NCI-H1092 treated with DMSO at 0.1 percent for 48 hours (cell line): ENCODE measurements at regions not wholly inside any gene's neighbourhood (a gene's known extent, or its start where the extent isn't known, plus 50 kb on each side); places are given as distances from the start of the nearest gene placed in this dataset.
A peak's percentile ranks its signal among the peaks of the same experiment; 100 is the strongest.

ENCODE experiments used
- DNase-seq: peaks from one replicate; lab custom pipeline; 2025; lab: John Stamatoyannopoulos, UW

DNA sequence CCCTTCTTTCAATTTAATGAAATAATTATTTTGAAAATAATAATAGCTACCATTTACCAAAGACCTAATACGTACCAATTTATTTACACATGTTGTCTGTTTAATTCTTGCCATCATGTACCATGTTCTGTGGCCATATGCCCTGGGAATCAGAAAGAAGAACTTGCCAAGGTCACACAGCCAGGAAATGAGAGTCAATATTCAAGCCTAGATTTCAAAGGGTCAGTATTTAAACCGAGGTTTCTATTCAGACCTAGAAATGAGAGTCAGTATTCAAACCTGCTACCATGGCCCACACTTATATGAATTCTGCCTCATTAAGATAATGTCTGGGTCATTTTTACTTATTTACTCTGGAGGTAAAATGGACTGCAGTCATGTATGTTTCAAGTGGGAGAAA, 103.6 kb upstream of the TBL1XR1 start:
- DNase-seq = no peak

DNA sequence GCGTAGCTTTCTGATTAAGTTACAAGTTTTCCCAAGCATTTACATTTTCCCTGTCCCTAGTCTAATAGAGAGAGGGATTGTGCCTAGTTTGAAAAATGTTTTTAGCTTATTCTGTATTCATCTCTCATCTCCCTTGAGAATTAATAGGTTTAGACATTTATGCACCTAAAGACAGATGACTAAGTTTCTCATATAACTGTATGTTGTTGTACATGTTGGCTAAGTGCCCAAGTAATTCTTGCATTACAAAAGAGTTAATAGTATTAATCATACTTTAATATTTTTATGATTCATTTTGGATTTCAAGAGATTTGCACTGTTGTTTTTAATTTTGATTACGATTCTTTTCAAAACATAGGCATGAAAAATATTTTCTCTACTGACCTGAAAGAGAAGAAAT, 109.0 kb upstream of the TBL1XR1 start:
- DNase-seq = no peak

DNA sequence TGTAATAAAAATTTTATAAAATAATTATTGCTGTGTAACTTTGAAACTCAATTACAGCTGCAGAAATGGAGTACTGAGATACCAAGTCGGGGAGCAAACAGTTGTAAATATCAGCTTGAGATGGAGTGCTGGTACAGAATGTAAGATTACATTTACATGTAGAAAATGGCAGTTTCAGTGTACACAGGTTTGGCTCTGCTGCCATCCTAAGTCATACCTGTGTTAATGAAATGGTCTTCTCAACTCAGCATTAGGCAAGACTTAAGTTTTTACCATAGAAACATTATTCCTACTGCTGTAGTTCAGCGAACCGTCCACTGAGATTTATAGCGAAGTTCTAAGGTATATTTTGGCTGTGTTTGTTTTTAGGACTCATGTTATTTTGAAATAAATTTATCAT, 110.1 kb upstream of the TBL1XR1 start:
- peak; percentile 16 for DNase-seq

DNA sequence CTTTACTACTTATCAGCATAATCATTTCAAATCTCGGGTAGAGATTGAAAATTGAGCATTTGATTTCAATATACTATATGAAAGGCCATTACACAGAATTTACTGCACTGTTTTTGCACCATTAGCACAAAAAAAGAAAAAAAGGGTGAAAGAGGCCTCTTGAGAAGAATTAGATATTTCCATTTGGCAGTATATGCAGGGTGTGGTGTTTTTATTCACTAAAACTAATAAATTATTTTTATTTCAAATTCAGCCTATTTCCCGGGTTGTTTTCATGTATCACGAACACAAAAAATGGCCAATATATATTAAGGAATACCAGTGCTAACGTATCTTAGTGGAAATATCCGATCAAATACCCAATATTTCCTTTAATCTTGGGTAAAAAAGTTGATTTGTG, 110.5 kb upstream of the TBL1XR1 start:
- DNase-seq = no peak

DNA sequence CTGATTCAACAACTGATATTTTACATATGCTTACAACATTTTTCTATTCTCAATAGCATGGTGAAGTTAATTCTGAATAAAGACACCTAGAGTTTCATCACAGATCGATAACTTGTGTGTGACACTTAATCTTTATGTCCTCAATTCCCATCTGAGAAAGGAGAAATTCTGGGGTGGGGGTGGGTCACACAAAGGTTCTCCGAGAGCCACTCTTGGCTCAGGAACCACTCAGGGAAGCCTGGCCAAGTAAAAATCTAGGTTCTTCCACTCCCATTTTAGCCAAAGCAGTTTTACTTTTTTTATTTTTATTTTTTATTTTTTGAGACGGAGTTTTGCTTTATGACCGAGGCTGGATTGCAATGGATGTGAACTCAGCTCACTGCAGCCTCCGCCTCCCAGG, 111.0 kb upstream of the TBL1XR1 start:
- DNase-seq = no peak

DNA sequence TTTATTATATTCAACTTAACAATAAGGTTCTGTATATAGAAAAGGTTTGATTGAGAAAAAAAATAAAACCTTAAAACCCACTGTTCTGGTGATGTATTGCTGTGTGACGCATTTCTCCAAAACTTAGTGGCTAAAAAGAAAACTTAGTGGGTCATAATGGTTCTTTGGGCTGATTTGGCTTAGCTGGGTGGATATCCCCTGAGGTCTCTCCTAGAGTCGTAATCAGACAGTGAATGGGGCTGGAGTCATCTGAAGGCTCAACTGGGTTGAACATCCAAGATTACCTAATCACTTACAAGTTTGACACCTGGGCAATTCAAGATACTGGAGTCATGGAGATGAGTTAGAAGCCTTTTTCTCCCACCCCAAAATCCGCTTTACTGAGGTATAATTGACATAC, 111.6 kb upstream of the TBL1XR1 start:
- no peak for DNase-seq

DNA sequence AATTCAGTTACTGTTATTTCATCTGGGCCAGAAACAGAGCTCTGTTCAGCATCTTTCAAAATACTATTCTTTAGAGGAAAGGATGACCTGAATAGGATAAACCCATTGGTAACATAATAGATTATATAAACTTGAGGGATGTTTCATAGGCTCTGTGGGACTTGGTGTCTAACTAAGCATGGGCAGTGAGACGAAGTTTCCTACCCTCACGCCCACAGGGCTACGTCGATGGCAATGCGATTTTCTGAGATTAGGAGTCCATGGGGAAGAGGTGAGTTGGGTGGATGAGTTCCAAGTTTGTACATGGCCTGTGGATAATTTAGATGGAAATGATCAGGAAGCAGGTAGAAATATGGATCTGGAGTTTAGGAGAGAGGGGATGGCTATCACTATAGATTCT, 115.2 kb upstream of the TBL1XR1 start:
- DNase-seq = no peak

DNA sequence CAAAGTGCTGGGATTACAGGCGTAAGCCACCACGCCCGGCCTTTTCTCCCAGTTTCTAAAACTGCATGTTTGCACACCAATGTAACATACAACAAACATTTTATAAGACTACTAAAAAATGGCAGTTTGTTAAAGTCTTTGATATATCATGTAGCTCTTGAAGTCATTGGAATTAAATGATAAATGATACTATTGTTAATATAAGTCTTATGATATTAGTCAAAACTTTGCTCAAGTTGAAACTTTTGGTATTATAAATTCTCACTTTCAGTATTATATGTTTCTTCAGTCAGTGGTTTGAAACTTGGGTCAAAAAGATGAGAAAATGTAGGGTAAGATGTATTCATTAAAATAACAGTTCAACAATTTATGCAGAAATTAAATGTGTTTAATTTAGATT, 117.6 kb upstream of the TBL1XR1 start:
- DNase-seq = no peak

DNA sequence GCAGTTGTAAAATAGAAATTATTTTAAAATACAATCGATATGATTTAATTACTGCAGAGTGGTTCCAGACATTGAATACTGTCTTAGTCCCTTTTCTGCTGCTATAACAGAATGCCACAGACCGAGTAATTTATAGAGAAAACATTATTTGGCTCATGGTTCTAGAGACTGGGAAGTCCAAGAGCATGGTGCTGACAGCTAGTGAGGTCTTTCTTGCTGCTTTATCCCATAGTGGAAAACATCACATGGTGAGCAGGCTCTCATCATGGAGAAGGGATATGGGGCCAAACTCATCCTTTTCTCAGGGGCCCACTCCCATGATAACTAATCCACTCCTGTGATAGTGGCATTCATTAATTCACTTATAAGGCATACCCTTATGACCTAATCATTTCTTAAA, 120.0 kb upstream of the TBL1XR1 start:
- DNase-seq = no peak

DNA sequence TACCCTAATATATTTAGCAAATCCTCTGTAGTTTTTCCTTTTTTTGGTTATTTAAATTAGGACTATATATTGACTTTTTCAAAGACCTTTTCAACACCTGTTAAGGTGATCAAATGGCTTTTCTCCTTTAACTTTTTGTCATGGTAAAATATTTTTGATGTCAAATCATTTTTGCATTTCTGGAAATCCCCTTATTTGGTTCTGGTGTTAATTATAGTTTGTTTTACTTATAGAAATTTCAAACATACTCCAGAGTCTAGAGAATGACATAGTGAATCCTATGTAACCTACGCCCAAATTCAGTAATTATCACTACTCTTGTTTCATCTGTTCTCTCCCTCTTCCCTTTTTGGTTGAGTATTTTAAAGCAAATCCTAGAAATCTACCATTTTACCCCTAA, 121.3 kb upstream of the TBL1XR1 start:
- no peak for DNase-seq

DNA sequence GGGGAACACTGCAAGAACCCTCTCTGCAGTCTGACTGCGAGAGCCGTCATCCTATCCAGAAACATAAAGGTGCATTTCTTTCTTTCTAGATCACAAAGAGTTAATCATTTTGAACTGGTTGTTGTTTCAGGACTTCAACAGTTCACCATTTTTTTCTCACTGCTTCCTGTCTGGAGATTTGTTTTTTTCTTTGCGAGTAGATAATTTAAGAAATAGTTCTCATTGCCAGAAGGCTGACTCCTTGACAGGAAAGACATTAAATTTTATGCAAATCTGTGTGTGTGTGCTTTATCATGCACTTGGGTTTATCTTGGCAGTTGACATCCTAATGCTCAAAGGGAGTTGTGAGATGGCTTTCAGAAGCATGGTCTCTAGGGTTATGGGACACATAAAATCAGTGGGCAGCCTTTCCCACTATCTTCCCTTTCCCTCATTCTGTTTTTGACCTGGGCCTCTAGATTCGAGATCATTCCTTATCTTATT, 123.5 kb upstream of the TBL1XR1 start:
- DNase-seq = no peak

DNA sequence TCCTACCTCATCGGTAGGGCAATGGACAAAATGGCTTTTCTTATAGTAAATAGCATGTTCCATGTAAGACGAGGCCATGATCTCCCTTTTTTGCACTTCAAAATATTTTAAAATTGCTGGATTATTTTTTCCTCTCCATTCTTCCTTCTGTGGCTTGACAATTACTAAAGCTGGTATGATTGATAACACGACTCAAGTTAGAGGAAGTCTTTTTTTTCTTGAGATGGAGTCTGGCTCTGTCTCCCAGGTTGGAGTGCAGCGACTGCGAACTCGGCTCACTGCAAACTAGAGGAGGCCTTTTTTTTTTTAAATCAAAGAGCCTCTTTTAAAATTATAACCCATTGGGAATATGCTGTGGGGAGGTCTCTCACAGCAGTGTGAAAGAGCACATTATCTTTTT, 124.5 kb upstream of the TBL1XR1 start:
- no peak for DNase-seq

DNA sequence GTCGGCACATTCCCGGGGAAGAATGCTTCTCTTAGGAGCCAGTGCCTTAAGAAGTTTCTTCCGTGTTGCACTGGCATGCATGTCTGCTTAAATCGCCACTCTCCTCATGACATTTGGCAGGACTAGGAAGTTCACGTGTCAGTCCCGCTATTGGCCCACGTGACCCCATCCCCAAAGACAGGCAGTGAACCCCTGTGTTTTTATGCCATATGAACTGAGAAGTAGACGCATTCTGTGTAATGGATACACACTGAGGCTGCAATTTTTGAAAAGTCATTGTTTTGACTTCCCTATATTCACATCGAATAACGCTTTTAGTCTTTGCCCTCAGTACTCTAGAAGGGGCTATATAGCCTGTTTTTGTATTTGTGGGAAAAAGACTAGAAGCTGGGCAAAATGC, 125.6 kb upstream of the TBL1XR1 start:
- DNase-seq = no peak

DNA sequence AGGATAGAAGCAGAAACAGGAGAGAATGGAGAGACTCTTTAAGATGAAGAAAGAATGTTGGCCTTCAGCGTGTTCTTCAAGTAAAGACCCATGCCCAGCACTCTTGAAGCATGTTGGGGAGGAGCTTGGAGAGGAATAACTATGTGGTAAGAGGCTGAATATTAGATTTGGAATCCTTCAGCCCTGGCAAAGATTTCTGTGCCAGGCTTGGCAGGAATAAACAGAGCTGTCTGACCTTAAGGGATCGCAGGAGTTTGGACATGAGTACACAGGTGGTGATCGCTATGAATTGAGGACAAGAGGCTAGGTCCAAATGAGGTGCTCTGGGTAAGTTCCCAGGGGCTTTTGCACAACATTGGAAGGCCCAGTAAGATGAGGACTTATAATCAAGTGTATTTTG, 132.6 kb upstream of the TBL1XR1 start:
- no peak for DNase-seq

DNA sequence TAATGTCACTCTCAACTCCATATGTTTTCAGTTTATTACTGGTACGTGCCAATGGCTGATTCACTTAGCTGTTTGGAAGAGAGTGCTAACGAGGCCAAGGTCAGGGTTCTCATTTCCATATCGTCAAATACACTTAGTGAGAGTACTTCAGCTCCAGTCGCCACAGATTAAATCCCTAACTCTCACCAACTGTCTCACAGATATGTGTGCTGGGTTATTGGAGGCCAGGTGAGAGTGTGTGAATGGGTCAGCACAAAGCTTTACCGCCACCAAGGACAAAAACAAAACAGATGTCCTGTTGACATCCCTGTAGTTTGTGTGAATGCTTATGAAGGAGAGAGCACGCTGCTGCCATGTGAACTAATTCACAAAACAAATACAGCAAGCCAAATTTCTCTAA, 133.5 kb upstream of the TBL1XR1 start:
- no peak for DNase-seq

DNA sequence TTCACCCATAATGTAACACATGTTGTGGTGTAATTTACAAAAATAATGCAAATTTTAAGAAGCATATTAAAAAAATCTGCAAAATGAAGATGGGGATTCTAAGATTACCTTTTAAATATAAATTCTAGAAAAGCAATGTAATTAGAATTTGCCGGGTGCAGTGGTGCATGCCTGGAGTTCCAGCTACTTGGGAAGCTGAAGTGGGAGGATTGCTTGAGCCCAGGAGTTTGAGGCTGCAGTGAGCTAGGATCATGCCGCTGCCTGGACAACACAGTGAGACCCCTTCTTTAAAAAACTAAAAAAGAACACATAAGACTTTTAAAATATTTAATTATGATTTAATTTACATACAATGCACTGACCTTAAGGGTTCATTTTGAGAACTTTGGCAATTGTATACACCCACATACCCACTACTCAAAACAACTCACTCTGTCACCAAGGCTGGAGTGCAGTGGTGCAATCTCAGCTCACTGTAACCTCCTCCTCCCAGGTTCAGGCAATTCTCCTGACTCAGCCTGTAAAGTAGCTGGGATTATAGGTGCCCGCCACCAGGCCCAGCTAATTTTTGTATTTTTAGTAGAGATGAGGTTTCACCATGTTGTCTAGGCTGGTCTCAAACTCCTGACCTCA, 134.0 kb upstream of the TBL1XR1 start:
- DNase-seq = no peak

DNA sequence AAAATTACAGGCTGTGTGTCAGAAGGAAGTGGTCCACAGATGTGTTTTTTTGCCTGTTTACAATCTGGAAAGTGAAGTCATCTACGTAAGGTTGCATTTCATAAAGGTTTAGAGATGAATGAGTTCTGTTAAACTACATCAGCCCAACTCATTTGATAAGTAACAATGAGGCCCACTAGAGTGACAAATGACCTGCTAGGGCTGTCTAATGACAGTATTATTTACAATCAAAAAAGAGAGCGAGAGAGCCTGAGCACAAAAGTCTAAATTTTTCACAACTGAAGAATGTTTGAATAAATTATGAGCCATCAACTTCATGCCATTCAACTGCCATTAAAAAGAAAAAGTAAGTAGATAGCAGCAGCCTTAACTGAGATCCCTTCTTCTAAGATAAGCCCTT, 135.7 kb upstream of the TBL1XR1 start:
- DNase-seq = no peak

DNA sequence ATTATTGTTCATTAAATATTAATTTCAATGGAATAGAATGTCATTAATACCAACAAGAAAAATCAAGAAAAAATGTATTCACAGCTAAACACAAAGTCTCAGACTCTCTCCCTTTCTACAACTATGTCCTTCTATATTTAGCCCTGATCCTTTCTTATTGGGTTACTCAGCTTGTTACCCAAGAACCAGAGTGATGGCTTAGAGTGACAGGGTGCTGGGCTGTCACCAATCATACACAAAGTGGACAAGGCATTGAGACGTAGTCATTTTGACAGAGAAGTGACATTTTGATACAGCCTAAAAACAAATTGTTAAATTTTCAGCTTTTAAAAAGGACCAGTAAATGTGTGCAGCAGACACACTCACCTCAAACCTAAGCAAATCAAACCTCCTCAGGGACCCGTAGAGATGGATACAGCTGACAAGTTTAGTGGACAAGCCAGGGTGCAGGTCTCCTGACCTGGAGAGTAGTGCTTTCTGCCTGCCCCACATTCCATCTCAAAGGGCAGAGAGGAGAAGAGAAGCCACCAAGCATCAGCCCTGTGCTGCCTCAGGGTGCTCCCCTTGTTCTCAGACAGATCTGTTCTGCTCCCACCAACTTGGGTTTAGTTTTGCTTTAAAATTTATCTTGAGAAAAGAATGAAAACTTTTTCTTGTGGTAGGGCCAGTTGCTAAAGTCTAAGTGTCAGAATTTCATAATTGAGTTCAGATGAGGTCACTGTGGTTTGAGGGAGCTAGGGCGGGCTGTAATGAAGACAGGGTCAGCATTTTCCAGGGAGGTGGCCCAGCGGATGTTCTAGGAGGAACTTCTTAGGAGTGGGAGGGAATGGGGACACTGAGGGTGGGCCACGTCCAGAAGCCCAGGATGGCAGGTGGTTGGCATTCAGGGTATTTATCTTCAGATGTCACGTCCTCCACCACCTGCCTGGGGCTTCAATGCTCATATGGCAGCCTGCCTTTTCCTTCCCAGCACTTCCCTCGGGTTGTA, 136.5 kb upstream of the TBL1XR1 start:
- no peak for DNase-seq

DNA sequence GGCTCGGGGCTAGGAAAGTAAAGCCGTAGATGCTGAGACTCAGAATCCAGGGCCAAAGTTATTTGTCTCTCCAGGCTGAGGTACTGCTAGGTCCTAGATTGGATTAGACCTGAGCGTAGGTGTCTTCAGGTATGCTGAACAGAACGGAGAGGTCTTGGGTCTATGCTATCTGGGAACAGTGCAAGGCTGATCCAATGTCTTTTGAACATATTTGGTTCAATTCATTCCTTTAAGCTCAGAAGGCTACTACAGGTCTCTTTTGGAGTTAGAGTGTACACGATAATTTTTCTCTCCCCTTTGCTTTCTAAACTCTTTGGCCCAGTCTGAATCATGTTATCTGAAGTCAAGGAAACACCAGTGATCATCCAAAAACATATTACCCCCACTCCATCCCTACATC, 137.5 kb upstream of the TBL1XR1 start:
- DNase-seq = no peak

DNA sequence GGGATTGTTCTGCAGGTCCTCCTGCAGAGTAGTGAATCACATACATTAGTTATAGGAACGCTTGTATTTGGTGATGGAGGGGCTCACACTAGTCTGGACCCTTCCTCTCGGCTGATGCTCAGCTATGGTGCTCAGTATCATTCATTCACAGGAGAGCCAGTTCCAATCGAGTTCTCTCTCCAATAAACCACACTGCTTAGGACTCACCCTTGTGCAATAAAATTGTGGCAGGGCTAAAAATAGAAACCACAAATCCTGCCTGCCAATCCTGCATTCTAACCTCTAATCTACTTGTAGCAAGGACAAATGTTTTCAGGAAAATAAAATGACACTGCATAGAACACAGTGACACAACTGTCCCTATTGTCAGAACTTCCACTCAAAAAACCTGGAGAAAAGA, 138.4 kb upstream of the TBL1XR1 start:
- DNase-seq = no peak

DNA sequence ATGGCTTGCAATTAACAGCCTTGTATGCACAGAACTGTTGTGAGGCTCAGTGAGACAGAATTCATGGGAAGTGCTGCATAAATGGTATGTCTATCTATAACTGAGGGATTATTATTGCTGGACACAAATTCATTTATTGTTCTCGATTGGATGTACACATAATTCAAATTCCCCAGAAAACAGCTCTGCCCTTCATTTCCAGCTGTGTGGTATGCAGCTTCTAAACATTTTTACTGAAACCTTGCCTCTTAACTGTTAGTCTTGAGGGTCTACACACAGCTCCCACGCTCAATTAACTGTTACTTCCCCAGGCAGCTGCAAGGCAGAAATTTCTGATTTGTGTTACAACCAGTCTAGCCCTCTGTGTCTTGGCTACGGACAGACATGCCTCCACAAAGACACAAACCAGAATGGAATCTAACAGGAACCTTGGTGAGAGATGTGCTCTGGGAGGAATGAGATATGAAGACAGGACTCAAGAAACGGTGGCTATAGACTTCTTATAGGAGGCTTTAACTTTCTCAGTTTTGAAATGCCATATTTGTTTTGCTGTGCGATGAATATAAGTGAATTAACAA, 139.7 kb upstream of the TBL1XR1 start:
- no peak for DNase-seq

DNA sequence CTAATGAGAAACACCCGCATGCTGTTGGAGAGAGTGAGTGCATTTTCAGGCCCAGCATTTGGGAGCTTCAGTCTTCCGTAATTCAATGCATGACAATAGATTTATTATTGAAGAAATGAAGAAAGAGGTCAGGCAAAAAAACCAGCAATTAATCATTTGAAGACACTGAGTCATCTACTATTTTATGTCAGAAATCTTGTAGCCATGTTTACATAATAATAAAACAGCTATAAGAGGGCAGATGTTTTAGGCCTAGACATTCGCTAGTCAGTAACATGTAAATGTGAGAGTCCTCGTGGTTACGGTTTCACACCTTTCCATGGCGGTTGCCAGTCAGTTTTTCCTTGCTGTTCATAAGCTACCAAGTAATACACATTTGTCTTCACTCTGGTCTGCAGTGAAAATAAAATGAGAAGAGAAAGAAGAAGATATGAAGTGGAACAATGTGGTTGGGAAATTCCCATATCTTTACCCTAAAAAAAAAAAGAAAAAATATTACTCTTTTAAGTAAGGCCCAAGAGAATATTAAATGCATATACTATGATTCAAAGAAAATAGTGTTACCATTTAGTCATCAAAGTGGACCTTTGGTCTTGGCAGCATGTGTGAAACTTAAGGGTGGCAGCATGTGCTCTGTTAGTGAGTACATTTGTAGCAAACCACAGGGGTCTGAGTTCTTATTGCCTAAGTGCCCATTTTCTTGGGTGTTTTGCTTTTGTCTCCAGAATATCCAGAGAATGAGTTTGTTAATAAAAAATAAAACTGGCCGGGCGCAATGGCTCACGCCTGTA, 140.5 kb upstream of the TBL1XR1 start:
- no peak for DNase-seq
